CD14-positive monocyte (primary cell): ENCODE measurements at regions not wholly inside any gene's neighbourhood (a gene's known extent, or its start where the extent isn't known, plus 50 kb on each side); places are given as distances from the start of the nearest gene placed in this dataset.

ENCODE experiments used
- DNase-seq, 3 donors: peaks; one replicate each; pipeline ENCODE4 v3.0.0-alpha.2; 2011 to 2022
- H2AFZ ChIP-seq: 2 replicates; pipeline ENCODE4 v1.6.0; 2012; ENCODE audit warnings: mild to moderate bottlenecking, low read depth, low read length, inconsistent platforms; ENCODE audit not compliant: insufficient read depth, poor library complexity, severe bottlenecking
- H3K27ac ChIP-seq, 2 donors: 1 replicate in 1 of 2; 2 replicates in 1 of 2; pipeline ENCODE4 v1.5.1; 2012 to 2013; ENCODE audit warnings: low read length in 2 of 2, control low read depth in 1 of 2, inconsistent platforms in 1 of 2, low read depth in 1 of 2, mild to moderate bottlenecking in 1 of 2
- H3K27me3 ChIP-seq, 2 donors: one replicate each; pipeline versions ENCODE4 v1.6.0 to v1.6.1; 2011 to 2013; ENCODE audit warnings: low read length in 2 of 2; ENCODE audit not compliant: control insufficient read depth in 2 of 2, insufficient read depth in 2 of 2
- H3K36me3 ChIP-seq, 2 donors: replicated peaks in 1 of 2; 1 replicate in 1 of 2; 2 replicates in 1 of 2; pipeline versions ENCODE4 v1.5.1 to v1.6.1; 2012 to 2013; ENCODE audit warnings: low read length in 2 of 2, control low read depth in 1 of 2, inconsistent platforms in 1 of 2, mild to moderate bottlenecking in 1 of 2; ENCODE audit not compliant: insufficient read depth in 2 of 2, control insufficient read depth in 1 of 2
- H3K4me1 ChIP-seq, 2 donors: 1 replicate in 1 of 2; 2 replicates in 1 of 2; pipeline versions ENCODE4 v1.5.1 to v1.6.1; 2012 to 2013; ENCODE audit warnings: low read length in 2 of 2, control low read depth in 1 of 2, inconsistent platforms in 1 of 2, mild to moderate bottlenecking in 1 of 2, moderate library complexity in 1 of 2; ENCODE audit not compliant: insufficient read depth in 2 of 2, control insufficient read depth in 1 of 2
- H3K4me2 ChIP-seq: replicated peaks from 2 replicates; pipeline ENCODE3; 2012; ENCODE audit warnings: low read length, moderate library complexity, mild to moderate bottlenecking; ENCODE audit not compliant: poor library complexity, severe bottlenecking; ENCODE audit errors: extremely low read depth
- H3K4me3 ChIP-seq, 3 experiments: fragments of 200-600 bp in 1 of 3; sonication (generic) in 1 of 3; replicated peaks in 1 of 3; 1 replicate in 2 of 3; 2 replicates in 1 of 3; pipeline ENCODE4 v1.5.1; 2011 to 2013; ENCODE audit warnings: low read length in 3 of 3, mild to moderate bottlenecking in 3 of 3, control low read depth in 2 of 3, low read depth in 2 of 3, inconsistent platforms in 1 of 3, moderate library complexity in 1 of 3
- H3K79me2 ChIP-seq: 2 replicates; pipeline ENCODE4 v1.6.0; 2012; ENCODE audit warnings: mild to moderate bottlenecking, control low read depth, inconsistent platforms, low read length, moderate library complexity; ENCODE audit not compliant: insufficient read depth
- H3K9ac ChIP-seq: 2 replicates; pipeline ENCODE4 v1.6.0; 2017; ENCODE audit warnings: low read length, mild to moderate bottlenecking; ENCODE audit not compliant: insufficient read depth, poor library complexity, severe bottlenecking
- H3K9me3 ChIP-seq, 2 donors: replicated peaks in 1 of 2; 1 replicate in 1 of 2; 2 replicates in 1 of 2; pipeline versions ENCODE4 v1.5.1 to v1.6.1; 2012 to 2013; ENCODE audit warnings: low read length in 2 of 2, control low read depth in 1 of 2; ENCODE audit not compliant: control insufficient read depth in 1 of 2, insufficient read depth in 1 of 2
- H4K20me1 ChIP-seq: 2 replicates; pipeline ENCODE4 v1.6.0; 2012; ENCODE audit warnings: mild to moderate bottlenecking, low read length, control low read depth, moderate library complexity; ENCODE audit not compliant: insufficient read depth
- H3K27ac Mint-ChIP-seq, 7 donors: one replicate each; pipeline ENCODE4 v1.8.0; 2020; ENCODE audit warnings: mild to moderate bottlenecking in 7 of 7, mixed read lengths in 7 of 7, moderate library complexity in 6 of 7, inconsistent platforms in 2 of 7
- H3K27me3 Mint-ChIP-seq, 3 donors: one replicate each; pipeline ENCODE4 v1.8.0; 2021 to 2022; ENCODE audit warnings: low read depth in 3 of 3, mild to moderate bottlenecking in 3 of 3, mixed read lengths in 3 of 3, moderate library complexity in 3 of 3, inconsistent platforms in 1 of 3
- H3K36me3 Mint-ChIP-seq, 2 donors: one replicate each; pipeline ENCODE4 v1.8.0; 2020; ENCODE audit warnings: mixed read lengths in 2 of 2, inconsistent platforms in 1 of 2, mild to moderate bottlenecking in 1 of 2
- H3K4me1 Mint-ChIP-seq: one replicate; pipeline ENCODE4 v1.8.0; 2020; ENCODE audit warnings: mild to moderate bottlenecking, mixed read lengths
- H3K4me3 Mint-ChIP-seq, 2 donors: one replicate each; pipeline ENCODE4 v1.8.0; 2020; ENCODE audit warnings: mild to moderate bottlenecking in 2 of 2, mixed read lengths in 2 of 2, moderate library complexity in 1 of 2
- H3K9me3 Mint-ChIP-seq, 7 donors: one replicate each; pipeline ENCODE4 v1.8.0; 2020 to 2022; ENCODE audit warnings: mixed read lengths in 7 of 7, mild to moderate bottlenecking in 6 of 7, moderate library complexity in 6 of 7, inconsistent platforms in 2 of 7
- WGBS: methylation state at CpG from one replicate; pipeline ENCODE4 v1.1.5; 2013; ENCODE audit warnings: missing lambda C conversion rate; ENCODE audit not compliant: insufficient coverage; 5-methylcytosine and 5-hydroxymethylcytosine counted together
- intact Hi-C, 2 donors: fragments of 100-400 bp; cut with micrococcal nuclease; formaldehyde crosslinking; loops; one replicate each; pipeline versions ENCODE4 v1.15.0 to v1.15.1; 2023
- TF ChIP-seq, protein P1 (sequence below): fragments of 200-600 bp; IDR thresholded peaks from one replicate; pipeline ENCODE4 v1.8.0; 2022; ENCODE audit warnings: antibody characterized with exemption, mild to moderate bottlenecking

DNA sequence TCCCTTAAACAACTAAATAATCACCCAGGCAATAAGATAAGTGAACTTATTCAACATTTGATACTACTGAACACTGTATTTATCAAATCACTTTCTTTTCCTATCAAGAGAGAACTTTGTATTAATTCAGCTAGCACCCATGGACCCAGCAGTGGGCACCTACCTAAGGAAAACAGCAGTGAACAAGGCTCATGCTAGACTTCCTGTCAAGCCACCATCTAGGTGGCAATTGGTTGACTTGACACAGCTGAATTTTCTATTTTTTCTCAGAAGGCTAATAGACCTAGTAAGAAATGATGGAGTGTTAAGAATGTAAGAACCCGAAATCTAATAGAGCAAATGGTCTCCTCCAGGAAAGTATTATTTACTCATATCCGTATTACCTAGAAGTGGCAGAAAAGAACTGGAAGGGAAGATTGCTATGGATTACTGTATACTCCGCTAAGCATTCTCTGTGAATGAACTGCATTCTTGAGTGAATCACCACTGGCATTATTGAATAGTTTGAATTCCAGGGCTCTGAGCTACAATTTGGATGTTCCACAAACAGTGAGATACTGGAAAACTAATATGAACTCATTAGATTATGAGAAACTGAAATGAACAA is 988.2 kb upstream of the CDH2 start:
- no peak overlapping the region for H3K4me3 Mint-ChIP-seq
- no peaks in the 10 kb centered on the region for H3K36me3 Mint-ChIP-seq
- H3K79me2 ChIP-seq = no peaks in the 10 kb centered on the region
- H3K36me3 ChIP-seq = no peaks in the 10 kb centered on the region
- H3K27me3 ChIP-seq = no peaks in the 10 kb centered on the region
- no peaks in the 10 kb centered on the region for H3K9me3 ChIP-seq
- H3K4me2 ChIP-seq = no peak overlapping the region
- no peak overlapping the region for H2AFZ ChIP-seq
- no peaks in the 10 kb centered on the region for H3K27me3 Mint-ChIP-seq
- peaks cover 0 to 6% (median 2%) of the 10 kb centered on the region in 7 donors for H3K9me3 Mint-ChIP-seq
- no peak overlapping the region for H3K27ac Mint-ChIP-seq
- H3K9ac ChIP-seq = no peak overlapping the region
- H3K27ac ChIP-seq = no peak overlapping the region
- H3K4me1 ChIP-seq = no peaks in the 10 kb centered on the region
- TF ChIP-seq, protein P1, sequence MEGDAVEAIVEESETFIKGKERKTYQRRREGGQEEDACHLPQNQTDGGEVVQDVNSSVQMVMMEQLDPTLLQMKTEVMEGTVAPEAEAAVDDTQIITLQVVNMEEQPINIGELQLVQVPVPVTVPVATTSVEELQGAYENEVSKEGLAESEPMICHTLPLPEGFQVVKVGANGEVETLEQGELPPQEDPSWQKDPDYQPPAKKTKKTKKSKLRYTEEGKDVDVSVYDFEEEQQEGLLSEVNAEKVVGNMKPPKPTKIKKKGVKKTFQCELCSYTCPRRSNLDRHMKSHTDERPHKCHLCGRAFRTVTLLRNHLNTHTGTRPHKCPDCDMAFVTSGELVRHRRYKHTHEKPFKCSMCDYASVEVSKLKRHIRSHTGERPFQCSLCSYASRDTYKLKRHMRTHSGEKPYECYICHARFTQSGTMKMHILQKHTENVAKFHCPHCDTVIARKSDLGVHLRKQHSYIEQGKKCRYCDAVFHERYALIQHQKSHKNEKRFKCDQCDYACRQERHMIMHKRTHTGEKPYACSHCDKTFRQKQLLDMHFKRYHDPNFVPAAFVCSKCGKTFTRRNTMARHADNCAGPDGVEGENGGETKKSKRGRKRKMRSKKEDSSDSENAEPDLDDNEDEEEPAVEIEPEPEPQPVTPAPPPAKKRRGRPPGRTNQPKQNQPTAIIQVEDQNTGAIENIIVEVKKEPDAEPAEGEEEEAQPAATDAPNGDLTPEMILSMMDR = no peak
- DNase-seq = no peak
- WGBS = no CpG with 5 or more reads among the region's 3 CpGs
- intact Hi-C loops = no loop called here
- no peaks in the 10 kb centered on the region for H3K4me1 Mint-ChIP-seq
- no peak overlapping the region for H3K4me3 ChIP-seq
- H4K20me1 ChIP-seq = no peaks in the 10 kb centered on the region

DNA sequence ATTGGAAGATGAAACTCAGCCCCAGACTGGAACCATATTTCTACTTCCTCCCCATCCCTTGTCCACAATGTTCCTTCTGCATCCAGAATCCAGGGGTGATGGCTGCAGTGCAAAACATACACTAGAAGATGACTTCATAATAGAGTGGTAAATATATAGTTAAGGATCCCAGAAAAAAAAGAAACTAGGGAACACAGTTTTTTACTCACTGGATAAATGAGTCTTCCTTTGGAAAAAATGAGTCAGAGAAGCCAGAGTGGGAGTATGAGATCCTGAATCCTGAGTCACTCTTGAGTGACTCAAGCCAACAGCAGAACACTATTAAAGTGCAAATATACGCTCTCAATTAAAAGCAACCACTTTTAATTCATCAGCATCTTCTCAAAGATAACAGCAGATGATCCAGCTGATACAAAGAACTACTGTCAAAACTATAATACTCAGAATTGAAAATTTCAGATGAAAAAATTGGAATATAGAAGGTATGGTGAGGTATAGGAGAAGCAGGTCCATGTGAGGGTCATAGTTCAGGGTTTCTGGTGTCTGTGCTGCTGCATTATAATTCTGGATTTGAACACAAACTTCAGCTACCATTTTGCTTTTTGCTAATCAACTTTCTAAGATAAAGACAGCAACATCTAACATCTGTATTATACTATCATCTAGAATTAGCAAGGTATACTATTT is 987.2 kb upstream of the CDH2 start:
- Histone ChIP-seq H3K9me3 (no peaks in the 10 kb centered on the region), H3K9ac (no peak overlapping the region), H3K36me3 (no peaks in the 10 kb centered on the region), H3K27me3 (no peaks in the 10 kb centered on the region), H2AFZ (no peak overlapping the region), H3K27ac (no peak overlapping the region), H3K4me3 (no peak overlapping the region), H3K4me1 (no peaks in the 10 kb centered on the region), H4K20me1 (no peaks in the 10 kb centered on the region), H3K4me2 (no peak overlapping the region), H3K79me2 (no peaks in the 10 kb centered on the region)
- intact Hi-C loops = no loop called here
- Mint-ChIP-seq H3K4me3 (no peak overlapping the region), H3K27ac (no peak overlapping the region), H3K36me3 (no peaks in the 10 kb centered on the region), H3K9me3 (peaks cover 0 to 6% (median 2%) of the 10 kb centered on the region in 7 donors), H3K4me1 (no peaks in the 10 kb centered on the region), H3K27me3 (no peaks in the 10 kb centered on the region)
- TF ChIP-seq, protein P1 = no peak
- DNase-seq = no peak
- WGBS = no CpG with 5 or more reads among the region's 1 CpG
